Heart left ventricle (tissue), 16 donors: ENCODE measurements at regions not wholly inside any gene's neighbourhood (a gene's known extent, or its start where the extent isn't known, plus 50 kb on each side); places are given as distances from the start of the nearest gene placed in this dataset.
A peak's percentile ranks its signal among the peaks of the same experiment; 100 is the strongest.

ENCODE experiments used
- ATAC-seq, 4 donors: fragments of 200-7000 bp; cut with Tn5 transposase; one replicate each; pipeline ENCODE4 v1.9.1; 2020 to 2022; ENCODE audit warnings: moderate library complexity in 4 of 4, mild to moderate bottlenecking in 3 of 4, moderate number of reproducible peaks in 1 of 4
- DNase-seq, 5 donors: peaks; one replicate each; pipeline ENCODE4 v3.0.0-alpha.2; 2020
- H3K27ac ChIP-seq, 12 donors: fragments of 200-600 bp; sonication (generic) in 4 of 12; one replicate each; pipeline versions ENCODE4 v1.5.0 to v1.8.0; 2016 to 2022; ENCODE audit warnings: mild to moderate bottlenecking in 2 of 12
- H3K27me3 ChIP-seq, 9 donors: fragments of 200-600 bp; sonication (generic) in 2 of 9; one replicate each; pipeline versions ENCODE4 v1.5.1 to v1.8.0; 2016 to 2022; ENCODE audit warnings: mild to moderate bottlenecking in 3 of 9
- H3K36me3 ChIP-seq, 9 donors: fragments of 200-600 bp; sonication (generic) in 2 of 9; one replicate each; pipeline versions ENCODE4 v1.5.0 to v1.8.0; 2018 to 2022; ENCODE audit warnings: mild to moderate bottlenecking in 2 of 9
- H3K4me1 ChIP-seq, 12 donors: fragments of 200-600 bp; sonication (generic) in 4 of 12; one replicate each; pipeline versions ENCODE4 v1.5.0 to v1.8.0; 2016 to 2022; ENCODE audit warnings: mild to moderate bottlenecking in 3 of 12
- H3K4me3 ChIP-seq, 12 donors: fragments of 200-600 bp; sonication (generic) in 4 of 12; one replicate each; pipeline versions ENCODE4 v1.5.0 to v1.8.0; 2017 to 2022; ENCODE audit warnings: mild to moderate bottlenecking in 9 of 12, moderate library complexity in 4 of 12
- H3K9me3 ChIP-seq, 12 donors: fragments of 200-600 bp; sonication (generic) in 4 of 12; one replicate each; pipeline versions ENCODE4 v1.5.0 to v1.8.0; 2016 to 2022; ENCODE audit warnings: mild to moderate bottlenecking in 1 of 12
- CTCF ChIP-seq, 12 donors: fragments of 200-600 bp; sonication (generic) in 4 of 12; IDR thresholded peaks; one replicate each; pipeline versions ENCODE4 v1.5.0 to v1.8.0; 2018 to 2022; ENCODE audit warnings: antibody characterized with exemption in 12 of 12, mild to moderate bottlenecking in 5 of 12
- POLR2A ChIP-seq, 2 donors: fragments of 450-650 bp; IDR thresholded peaks; one replicate each; pipeline ENCODE4 v1.6.1; 2017; ENCODE audit warnings: antibody characterized with exemption in 2 of 2, mild to moderate bottlenecking in 2 of 2, moderate library complexity in 2 of 2
- WGBS, 4 donors: extraction: QIAGEN DNeasy Blood & Tissue Kit in 2 of 4; methylation state at CpG; one replicate each; pipeline versions ENCODE4 v1.1.5 to v1.1.7; 2013 to 2018; 5-methylcytosine and 5-hydroxymethylcytosine counted together
- intact Hi-C, 10 donors: fragments of 100-400 bp; cut with DNase I; formaldehyde crosslinking; loops; one replicate each; pipeline versions ENCODE4 v1.11.1 to v1.14.2; 2022
- donor health status: ischemic (EF 13 %, LVEDD 7.1; RV severe dilation, severe dysfunction).
- donor health status: healthy with polysubstance abuse.
- donor health status: DM: no; HTN: yes; CAD: no.
- donor health status: DM: no; HTN: no; CAD: no.
- donor health status: ischemic (EF 25% LVEDD 6.9; RV normal size, moderate dysfunction).
- donor health status: ischemic (EF 25% LVEDD 5.7; RV mildly dilated, moderate dysfunction).
- donor health status: healthy.
- donor health status: DM: yes; HTN: yes; CAD: no.
- donor health status: ischemic (EF 35%, LVEDD 5.7; RV mildly dilated, moderate dysfunction).
- donor health status: nonischemic (EF 11% LVEDD 7.7; RV severe dilation, severe dysfunction).
- donor health status: DM: yes; HTN: yes; CAD: no.
- donor health status: PGD.
- donor health status: ischemic (EF 29% LVEDD 5.4; RV normal size, mild dysfunction).
- donor health status: nonischemic (EF 23%, LVEDD 6.1; RV moderate dilation, normal function).

GRCh38 chr11:110972640-110973039 lies 260.4 kb upstream of the ARHGAP20 start:
- H3K36me3 ChIP-seq, result no peaks in the 10 kb centered on the region
- no peaks in the 10 kb centered on the region for H3K27me3 ChIP-seq
- DNase-seq (no peak), ATAC-seq (peak in 1 of 4 donors; percentile 45)
- peaks cover 0 to 19% (median 0%) of the 10 kb centered on the region in 12 donors for H3K4me1 ChIP-seq
- H3K9me3 ChIP-seq, result no peaks in the 10 kb centered on the region
- no peak for TF ChIP-seq CTCF (IDR thresholded peaks at IDR 0.05)
- TF ChIP-seq POLR2A (IDR thresholded peaks at IDR 0.05), result no peak
- no peak overlapping the region for H3K4me3 ChIP-seq
- intact Hi-C loops, result no loop called here
- WGBS, 4 donors, result 49 to 66% (median 62%) methylated on average over 3 of the region's 3 CpGs
- H3K27ac ChIP-seq, result no peak overlapping the region

- intact Hi-C loops, result no loop called here
- DNase-seq, result no peak
- Histone ChIP-seq H3K27ac (no peak overlapping the region), H3K27me3 (no peaks in the 10 kb centered on the region), H3K4me3 (no peak overlapping the region), H3K36me3 (no peaks in the 10 kb centered on the region), H3K9me3 (no peaks in the 10 kb centered on the region), H3K4me1 (peaks cover 0 to 14% (median 0%) of the 10 kb centered on the region in 12 donors)
- WGBS, 4 donors, result 67 to 83% (median 77%) methylated on average over 1 of the region's 1 CpG
- no peak for ATAC-seq
- no peak for TF ChIP-seq POLR2A (IDR thresholded peaks at IDR 0.05)
- TF ChIP-seq CTCF (IDR thresholded peaks at IDR 0.05), result no peak
Observed at GRCh38 chr11:110972106-110972505, 259.9 kb upstream of the ARHGAP20 start.

- no peaks in the 10 kb centered on the region for H3K27me3 ChIP-seq
- WGBS, 4 donors, result 70 to 78% (median 75%) methylated on average over 1 of the region's 1 CpG
- TF ChIP-seq POLR2A (IDR thresholded peaks at IDR 0.05) (no peak), CTCF (IDR thresholded peaks at IDR 0.05) (no peak)
- H3K36me3 ChIP-seq, result no peaks in the 10 kb centered on the region
- ATAC-seq (no peak), DNase-seq (no peak)
- no peak overlapping the region for H3K4me3 ChIP-seq
- intact Hi-C loops, result no loop called here
- peaks cover 0 to 14% (median 0%) of the 10 kb centered on the region in 12 donors for H3K4me1 ChIP-seq
- H3K9me3 ChIP-seq, result no peaks in the 10 kb centered on the region
- no peak overlapping the region for H3K27ac ChIP-seq
Observed at GRCh38 chr11:110971140-110971539, 258.9 kb upstream of the ARHGAP20 start.

- 76 to 86% (median 82%) methylated on average over 4 of the region's 4 CpGs for WGBS, 4 donors
Observed at GRCh38 chr11:110968348-110969062, 256.3 kb upstream of the ARHGAP20 start.

More at GRCh38 chr11:110968348-110969062, 256.3 kb upstream of the ARHGAP20 start:
- TF ChIP-seq POLR2A (IDR thresholded peaks at IDR 0.05) (no peak), CTCF (IDR thresholded peaks at IDR 0.05) (no peak)
- ATAC-seq, result no peak
- intact Hi-C loops, result loop anchor here in 1 of 10 donors (10.0 kb wide), 1 partner anchor 64 kb away; no protein-coding TSS in a partner anchor
- Histone ChIP-seq H3K27ac (no peak overlapping the region), H3K9me3 (no peaks in the 10 kb centered on the region), H3K4me3 (no peak overlapping the region), H3K4me1 (peaks cover 0 to 14% (median 0%) of the 10 kb centered on the region in 12 donors), H3K27me3 (no peaks in the 10 kb centered on the region), H3K36me3 (no peaks in the 10 kb centered on the region)
- DNase-seq, result no peak
